WI38 (cell line): ENCODE measurements at regions not wholly inside any gene's neighbourhood (a gene's known extent, or its start where the extent isn't known, plus 50 kb on each side); places are given as distances from the start of the nearest gene placed in this dataset.

Source experiments
- H3K4me3 ChIP-seq: 2 replicates; pipeline ENCODE4 v1.5.1; 2011; ENCODE audit warnings: low read depth, mild to moderate bottlenecking, control low read depth, low read length
- TF ChIP-seq, protein P1 (sequence below): IDR thresholded peaks from 2 replicates; pipeline ENCODE4 v1.5.1; 2012; ENCODE audit warnings: low read depth, mild to moderate bottlenecking, control low read depth, low read length

DNA sequence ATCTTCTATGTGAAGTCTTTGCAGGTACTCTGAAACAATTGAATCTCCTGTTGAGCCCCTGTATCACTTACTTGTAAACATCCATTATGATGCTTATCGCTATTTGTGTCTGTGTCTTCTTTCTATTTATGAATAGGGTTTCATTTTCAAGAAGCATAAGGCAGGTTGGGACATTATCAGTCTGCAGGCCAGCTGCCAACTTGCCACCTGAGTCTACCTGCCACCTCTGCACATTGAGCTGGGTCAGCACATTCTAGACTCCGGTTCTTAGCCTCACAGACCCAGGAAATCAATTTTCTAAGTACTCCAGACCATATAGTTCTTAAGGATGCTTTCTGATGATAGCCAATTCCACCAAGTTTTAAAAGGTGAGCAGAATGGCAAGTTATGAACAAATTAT, 105.7 kb upstream of the MCTP2 start:
- TF ChIP-seq, protein P1, sequence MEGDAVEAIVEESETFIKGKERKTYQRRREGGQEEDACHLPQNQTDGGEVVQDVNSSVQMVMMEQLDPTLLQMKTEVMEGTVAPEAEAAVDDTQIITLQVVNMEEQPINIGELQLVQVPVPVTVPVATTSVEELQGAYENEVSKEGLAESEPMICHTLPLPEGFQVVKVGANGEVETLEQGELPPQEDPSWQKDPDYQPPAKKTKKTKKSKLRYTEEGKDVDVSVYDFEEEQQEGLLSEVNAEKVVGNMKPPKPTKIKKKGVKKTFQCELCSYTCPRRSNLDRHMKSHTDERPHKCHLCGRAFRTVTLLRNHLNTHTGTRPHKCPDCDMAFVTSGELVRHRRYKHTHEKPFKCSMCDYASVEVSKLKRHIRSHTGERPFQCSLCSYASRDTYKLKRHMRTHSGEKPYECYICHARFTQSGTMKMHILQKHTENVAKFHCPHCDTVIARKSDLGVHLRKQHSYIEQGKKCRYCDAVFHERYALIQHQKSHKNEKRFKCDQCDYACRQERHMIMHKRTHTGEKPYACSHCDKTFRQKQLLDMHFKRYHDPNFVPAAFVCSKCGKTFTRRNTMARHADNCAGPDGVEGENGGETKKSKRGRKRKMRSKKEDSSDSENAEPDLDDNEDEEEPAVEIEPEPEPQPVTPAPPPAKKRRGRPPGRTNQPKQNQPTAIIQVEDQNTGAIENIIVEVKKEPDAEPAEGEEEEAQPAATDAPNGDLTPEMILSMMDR, result no peak

DNA sequence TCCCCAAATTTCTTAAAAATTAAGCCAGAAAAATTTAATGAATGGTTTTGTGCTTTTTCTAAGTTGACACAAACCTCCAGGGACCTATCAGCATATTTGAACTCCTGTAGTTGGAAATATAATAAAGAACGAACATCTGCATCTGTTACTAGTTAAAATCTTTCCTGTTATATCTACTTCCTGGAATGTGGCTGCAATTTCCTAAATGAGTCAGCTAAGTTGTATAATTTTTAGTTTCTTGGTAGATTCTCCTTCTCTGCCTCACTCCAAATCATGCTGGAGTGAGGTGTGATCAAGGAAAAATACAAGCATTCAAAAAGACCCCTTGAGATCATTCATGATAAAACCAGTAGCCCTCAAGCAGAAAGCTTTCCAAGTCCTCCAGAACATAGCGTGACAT, 106.2 kb upstream of the MCTP2 start:
- TF ChIP-seq, protein P1, result no peak
- H3K4me3 ChIP-seq, result no peak overlapping the region

More for the DNA sequence above, 105.7 kb upstream of the MCTP2 start:
- H3K4me3 ChIP-seq, result no peak overlapping the region

DNA sequence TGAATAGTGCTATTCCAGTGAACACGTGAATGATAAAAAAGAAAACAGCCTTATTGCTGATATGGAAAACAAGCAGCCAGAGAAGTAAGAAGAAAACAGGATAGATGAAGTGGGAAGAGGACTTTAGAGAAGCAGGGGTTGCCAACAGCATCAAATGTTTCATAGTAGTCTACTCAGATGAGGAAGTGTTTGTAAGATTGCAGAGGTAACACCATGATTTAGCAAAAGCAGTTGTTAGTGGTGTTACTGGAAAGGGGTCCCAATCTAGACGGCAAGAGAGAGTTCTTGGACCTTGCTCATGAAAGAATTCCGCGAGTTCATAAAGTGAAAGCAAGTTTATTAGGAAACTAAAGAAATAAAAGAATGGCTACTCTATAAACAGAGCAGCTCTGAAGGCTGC, 108.8 kb upstream of the MCTP2 start:
- TF ChIP-seq, protein P1, result no peak
- no peak overlapping the region for H3K4me3 ChIP-seq

- TF ChIP-seq, protein P1, result peak; percentile 70
- no peak overlapping the region for H3K4me3 ChIP-seq
Measured at GRCh38 chr15:94119923-94120775, 111.2 kb upstream of the MCTP2 start.

- TF ChIP-seq, protein P1, result no peak
- H3K4me3 ChIP-seq, result no peak overlapping the region
Measured at GRCh38 chr15:94119298-94119811, 112.0 kb upstream of the MCTP2 start.

DNA sequence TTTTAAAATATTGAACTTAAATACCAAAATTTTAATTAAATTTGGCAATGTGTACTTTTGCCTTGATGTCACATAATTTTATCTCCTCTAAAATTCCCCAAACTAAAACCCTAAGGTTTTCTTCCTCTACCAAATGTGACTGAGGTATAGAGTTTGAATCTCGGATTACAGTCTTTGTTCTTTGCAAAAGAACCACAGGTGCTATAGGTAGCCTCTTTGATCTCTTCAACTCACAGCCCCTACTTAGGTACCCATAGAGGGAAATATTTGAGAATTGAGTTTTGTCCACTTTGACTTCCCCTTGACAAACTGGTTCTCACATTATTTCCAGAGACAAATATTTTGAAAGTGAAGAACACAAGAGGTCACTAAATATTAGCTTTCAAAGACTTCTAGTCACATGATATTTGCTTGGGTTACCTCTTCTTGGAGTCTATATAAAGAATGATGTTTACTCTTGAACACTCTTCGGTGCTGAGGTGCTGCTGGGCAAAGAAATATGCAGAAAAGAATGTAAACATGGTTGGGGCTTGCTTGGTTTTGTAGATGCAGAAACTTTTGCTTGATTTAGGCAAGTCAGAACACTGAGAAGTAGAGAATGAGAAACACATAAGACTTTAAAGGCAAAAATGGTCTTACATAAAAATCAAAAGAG, 120.8 kb upstream of the MCTP2 start:
- H3K4me3 ChIP-seq, result no peak overlapping the region
- TF ChIP-seq, protein P1, result no peak

DNA sequence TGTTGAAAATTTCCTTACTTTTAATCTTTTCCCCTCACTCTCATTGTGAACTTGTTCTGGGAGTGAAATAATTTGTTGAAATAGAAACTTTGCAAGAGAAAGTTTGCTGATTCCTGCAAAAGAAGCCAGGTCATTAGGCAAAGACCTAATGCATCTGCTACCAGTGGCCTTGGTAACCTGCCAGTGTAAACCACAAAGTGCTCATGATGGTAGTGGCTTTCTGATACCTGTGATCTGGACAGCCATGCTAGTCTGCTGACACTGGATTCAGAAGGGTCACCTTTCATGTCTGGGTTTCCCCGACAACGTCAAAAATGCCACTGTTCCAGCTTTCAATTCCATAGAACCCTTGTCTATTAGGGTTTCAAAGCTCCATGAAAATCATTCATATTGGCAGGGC, 123.7 kb upstream of the MCTP2 start:
- H3K4me3 ChIP-seq, result no peak overlapping the region
- TF ChIP-seq, protein P1, result no peak
